ENCODE measurements at regions not wholly inside any gene's neighbourhood (a gene's known extent, or its start where the extent isn't known, plus 50 kb on each side); places are given as distances from the start of the nearest gene placed in this dataset.

- no peak for DNase-seq
- intact Hi-C loops (cut with micrococcal nuclease): no loop called here
Observed at GRCh38 chr20:55782224-55782911, 223.0 kb downstream of the CBLN4 start.

GRCh38 chr20:55778796-55779195 is 226.5 kb downstream of the CBLN4 start:
- no peaks in the 10 kb centered on the region for H3K27me3 ChIP-seq (replicated peaks in 1 of 4; ENCODE audit: control extremely low read depth in 1 of 4, control insufficient read depth in 3 of 4, insufficient read depth in 4 of 4, low read length in 3 of 4)

More at GRCh38 chr20:55782224-55782911, 223.0 kb downstream of the CBLN4 start:
- ATAC-seq (ENCODE audit: low read depth): no peak
- 80% methylated on average over 1 of the region's 5 CpGs for WGBS (ENCODE audit: insufficient coverage)
- Histone ChIP-seq H3K9ac (ENCODE audit: low read length) (no peak overlapping the region), H3K27ac (ENCODE audit: low read length in 2 of 2) (no peak overlapping the region), H3K27me3 (replicated peaks in 1 of 4; ENCODE audit: control extremely low read depth in 1 of 4, control insufficient read depth in 3 of 4, insufficient read depth in 4 of 4, low read length in 3 of 4) (no peaks in the 10 kb centered on the region), H3K9me3 (ENCODE audit: control extremely low read depth in 1 of 3, control insufficient read depth in 2 of 3, insufficient read depth in 1 of 3, low read length in 2 of 3) (peaks cover 0 to 2% (median 0%) of the 10 kb centered on the region in 3 donors), H3K4me3 (ENCODE audit: control extremely low read depth in 1 of 5, extremely low read depth in 1 of 5, insufficient read depth in 1 of 5, low read depth in 2 of 5, low read length in 4 of 5) (no peak overlapping the region), H3K4me1 (ENCODE audit: control insufficient read depth in 2 of 2, insufficient read depth in 2 of 2, low read length in 2 of 2) (no peaks in the 10 kb centered on the region), H3K79me2 (ENCODE audit: control insufficient read depth, insufficient read depth, low read length) (no peaks in the 10 kb centered on the region), H3K36me3 (replicated peaks in 1 of 2; ENCODE audit: control extremely low read depth in 1 of 2, control insufficient read depth in 1 of 2, extremely low read depth in 1 of 2, insufficient read depth in 2 of 2, low read length in 1 of 2) (no peaks in the 10 kb centered on the region), H2AFZ (ENCODE audit: insufficient read depth, low read depth, low read length, poor library complexity, severe bottlenecking) (no peak overlapping the region), H4K20me1 (ENCODE audit: control insufficient read depth, insufficient read depth, low read length, poor library complexity, severe bottlenecking) (no peaks in the 10 kb centered on the region), H3K4me2 (replicated peaks; ENCODE audit: low read depth, low read length, poor library complexity, severe bottlenecking) (no peak overlapping the region)
- H3K4me1 Mint-ChIP-seq: no peaks in the 10 kb centered on the region
- ChIA-PET POLR2A (no interaction called here), CTCF (no interaction called here)
- H3K27me3 Mint-ChIP-seq: no peaks in the 10 kb centered on the region
- H3K4me3 Mint-ChIP-seq: no peak overlapping the region
- no peak for TF ChIP-seq CTCF (IDR thresholded peaks at IDR 0.05)
- TF ChIP-seq EZH2 (IDR thresholded peaks at IDR 0.05; ENCODE audit: borderline replicate concordance, insufficient read depth, low read depth, low read length, poor library complexity, severe bottlenecking): no peak
- no peak overlapping the region for H3K27ac Mint-ChIP-seq
- peaks cover 9% of the 10 kb centered on the region for H3K9me3 Mint-ChIP-seq (ENCODE audit: insufficient read depth)

More at GRCh38 chr20:55778796-55779195, 226.5 kb downstream of the CBLN4 start:
- ChIA-PET POLR2A (no interaction called here), CTCF (no interaction called here)
- TF ChIP-seq CTCF (IDR thresholded peaks at IDR 0.05): no peak
- TF ChIP-seq EZH2 (IDR thresholded peaks at IDR 0.05; ENCODE audit: borderline replicate concordance, insufficient read depth, low read depth, low read length, poor library complexity, severe bottlenecking): no peak
- H3K9me3 Mint-ChIP-seq (ENCODE audit: insufficient read depth): peaks cover 7% of the 10 kb centered on the region
- H3K79me2 ChIP-seq (ENCODE audit: control insufficient read depth, insufficient read depth, low read length): no peaks in the 10 kb centered on the region
- intact Hi-C loops (cut with micrococcal nuclease): no loop called here
- H3K4me2 ChIP-seq (replicated peaks; ENCODE audit: low read depth, low read length, poor library complexity, severe bottlenecking): no peak overlapping the region
- no peak overlapping the region for H2AFZ ChIP-seq (ENCODE audit: insufficient read depth, low read depth, low read length, poor library complexity, severe bottlenecking)
- WGBS (ENCODE audit: insufficient coverage): 83% methylated on average over 2 of the region's 5 CpGs
- no peak overlapping the region for H3K4me3 ChIP-seq (ENCODE audit: control extremely low read depth in 1 of 5, extremely low read depth in 1 of 5, insufficient read depth in 1 of 5, low read depth in 2 of 5, low read length in 4 of 5)
- no peak for DNase-seq
- no peaks in the 10 kb centered on the region for H4K20me1 ChIP-seq (ENCODE audit: control insufficient read depth, insufficient read depth, low read length, poor library complexity, severe bottlenecking)
- H3K36me3 ChIP-seq (replicated peaks in 1 of 2; ENCODE audit: control extremely low read depth in 1 of 2, control insufficient read depth in 1 of 2, extremely low read depth in 1 of 2, insufficient read depth in 2 of 2, low read length in 1 of 2): no peaks in the 10 kb centered on the region
- H3K4me1 ChIP-seq (ENCODE audit: control insufficient read depth in 2 of 2, insufficient read depth in 2 of 2, low read length in 2 of 2): no peaks in the 10 kb centered on the region
- no peaks in the 10 kb centered on the region for H3K27me3 Mint-ChIP-seq
- no peak overlapping the region for H3K27ac ChIP-seq (ENCODE audit: low read length in 2 of 2)
- no peak overlapping the region for H3K9ac ChIP-seq (ENCODE audit: low read length)
- no peak for ATAC-seq (ENCODE audit: low read depth)
- H3K4me1 Mint-ChIP-seq: no peaks in the 10 kb centered on the region
- H3K4me3 Mint-ChIP-seq: no peak overlapping the region
- no peak overlapping the region for H3K27ac Mint-ChIP-seq
- peaks cover 0 to 2% (median 0%) of the 10 kb centered on the region in 3 donors for H3K9me3 ChIP-seq (ENCODE audit: control extremely low read depth in 1 of 3, control insufficient read depth in 2 of 3, insufficient read depth in 1 of 3, low read length in 2 of 3)
